Caco-2 (cell line): ENCODE measurements at regions not wholly inside any gene's neighbourhood (a gene's known extent, or its start where the extent isn't known, plus 50 kb on each side); places are given as distances from the start of the nearest gene placed in this dataset.

Source experiments
- BruUV-seq: library from RNA; stranded (reverse); fragments of 400-500 nt; replicated peaks from 2 replicates; lab custom pipeline; 2021; lab: Mats Ljungman, UMichigan
- CTCF ChIA-PET: fragments of 300-600 bp; sonication (Branson Sonifier 250); formaldehyde crosslinking; loops from one replicate; lab custom pipeline; 2022; ENCODE audit warnings: antibody characterized with exemption; lab: Charles Lee
- POLR2A ChIA-PET: fragments of 300-600 bp; sonication (Branson Sonifier 250); formaldehyde crosslinking; loops from one replicate; lab custom pipeline; 2022; ENCODE audit warnings: antibody characterized with exemption; lab: Charles Lee
- DNase-seq, 2 experiments: peaks; one replicate each; pipeline versions ENCODE4 v3.0.0 to v3.0.0-alpha.2; 2020 to 2022
- H3K27me3 ChIP-seq: replicated peaks from 2 replicates; pipeline ENCODE4 v1.6.0; 2011; ENCODE audit warnings: low read length; ENCODE audit not compliant: control insufficient read depth, insufficient read depth
- H3K36me3 ChIP-seq: 2 replicates; pipeline ENCODE4 v1.5.1; 2011; ENCODE audit warnings: low read length; ENCODE audit not compliant: control insufficient read depth, insufficient read depth
- H3K4me1 ChIP-seq: fragments of 250-450 bp; sonication (Bioruptor Pico); 2 replicates; pipeline ENCODE4 v1.5.1; 2020; ENCODE audit warnings: mild to moderate bottlenecking
- H3K4me3 ChIP-seq: 2 replicates; pipeline ENCODE4 v1.5.1; 2011; ENCODE audit warnings: low read depth, mild to moderate bottlenecking, control low read depth, low read length
- H3K9me3 ChIP-seq: fragments of 250-450 bp; sonication (Bioruptor Pico); 2 replicates; pipeline ENCODE4 v1.5.1; 2020; ENCODE audit warnings: mild to moderate bottlenecking, moderate library complexity
- H3K27ac Mint-ChIP-seq: one replicate; pipeline ENCODE4 v1.8.0; 2022; ENCODE audit warnings: mixed read lengths; ENCODE audit not compliant: unreplicated experiment
- H3K27me3 Mint-ChIP-seq: one replicate; pipeline ENCODE4 v1.8.0; 2022; ENCODE audit warnings: mixed read lengths; ENCODE audit not compliant: insufficient read depth, unreplicated experiment
- H3K36me3 Mint-ChIP-seq: one replicate; pipeline ENCODE4 v1.8.0; 2022; ENCODE audit warnings: mild to moderate bottlenecking, mixed read lengths; ENCODE audit not compliant: insufficient read depth, unreplicated experiment
- H3K4me1 Mint-ChIP-seq: one replicate; pipeline ENCODE4 v1.8.0; 2022; ENCODE audit warnings: low read depth, mixed read lengths; ENCODE audit not compliant: unreplicated experiment
- H3K4me3 Mint-ChIP-seq: one replicate; pipeline ENCODE4 v1.8.0; 2022; ENCODE audit warnings: mild to moderate bottlenecking, moderate library complexity, mixed read lengths; ENCODE audit not compliant: unreplicated experiment
- H3K9me3 Mint-ChIP-seq: one replicate; pipeline ENCODE4 v1.8.0; 2022; ENCODE audit warnings: mixed read lengths; ENCODE audit not compliant: unreplicated experiment
- intact Hi-C: fragments of 100-400 bp; cut with micrococcal nuclease; formaldehyde crosslinking; loops from one replicate; pipeline ENCODE4 v1.10.0; 2022; ENCODE audit not compliant: unreplicated experiment
- TF ChIP-seq, protein P1 (sequence below), 2 experiments: fragments of 200-600 bp in 1 of 2; IDR thresholded peaks; 1 replicate in 1 of 2; 2 replicates in 1 of 2; pipeline versions ENCODE4 v1.5.1 to v1.8.0; 2011 to 2022; ENCODE audit warnings: antibody characterized with exemption in 1 of 2, control low read depth in 1 of 2, inconsistent platforms in 1 of 2, low read depth in 1 of 2, low read length in 1 of 2, mild to moderate bottlenecking in 1 of 2, moderate library complexity in 1 of 2; ENCODE audit not compliant: insufficient read depth in 1 of 2, severe bottlenecking in 1 of 2, unreplicated experiment in 1 of 2

DNA sequence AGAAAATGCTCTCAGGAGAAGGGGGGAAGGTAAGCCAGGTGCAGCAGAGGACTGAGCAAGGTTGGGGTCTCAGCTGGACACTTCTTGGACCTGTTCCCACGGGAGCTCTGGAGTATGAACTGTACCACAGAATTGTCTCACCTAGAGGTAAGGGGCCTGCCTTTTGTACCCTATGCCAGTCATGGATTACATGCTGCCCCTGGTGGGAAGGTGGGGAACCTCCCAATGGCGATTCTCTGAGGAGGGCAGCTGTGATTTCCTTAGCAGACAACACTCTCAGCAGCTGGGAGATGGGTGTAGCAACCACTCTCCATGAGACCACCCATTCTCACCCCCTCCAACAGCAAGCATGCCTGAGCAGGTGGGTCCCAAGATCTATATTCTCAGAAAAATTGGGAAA, 329.4 kb upstream of the CTNNB1 start:
- Histone ChIP-seq H3K4me3 (no peak overlapping the region), H3K4me1 (peaks cover 33% of the 10 kb centered on the region), H3K9me3 (no peaks in the 10 kb centered on the region), H3K27me3 (no peaks in the 10 kb centered on the region), H3K36me3 (no peaks in the 10 kb centered on the region)
- H3K27ac Mint-ChIP-seq: peak overlapping the region; percentile 73
- intact Hi-C loops: no loop called here
- TF ChIP-seq, protein P1, sequence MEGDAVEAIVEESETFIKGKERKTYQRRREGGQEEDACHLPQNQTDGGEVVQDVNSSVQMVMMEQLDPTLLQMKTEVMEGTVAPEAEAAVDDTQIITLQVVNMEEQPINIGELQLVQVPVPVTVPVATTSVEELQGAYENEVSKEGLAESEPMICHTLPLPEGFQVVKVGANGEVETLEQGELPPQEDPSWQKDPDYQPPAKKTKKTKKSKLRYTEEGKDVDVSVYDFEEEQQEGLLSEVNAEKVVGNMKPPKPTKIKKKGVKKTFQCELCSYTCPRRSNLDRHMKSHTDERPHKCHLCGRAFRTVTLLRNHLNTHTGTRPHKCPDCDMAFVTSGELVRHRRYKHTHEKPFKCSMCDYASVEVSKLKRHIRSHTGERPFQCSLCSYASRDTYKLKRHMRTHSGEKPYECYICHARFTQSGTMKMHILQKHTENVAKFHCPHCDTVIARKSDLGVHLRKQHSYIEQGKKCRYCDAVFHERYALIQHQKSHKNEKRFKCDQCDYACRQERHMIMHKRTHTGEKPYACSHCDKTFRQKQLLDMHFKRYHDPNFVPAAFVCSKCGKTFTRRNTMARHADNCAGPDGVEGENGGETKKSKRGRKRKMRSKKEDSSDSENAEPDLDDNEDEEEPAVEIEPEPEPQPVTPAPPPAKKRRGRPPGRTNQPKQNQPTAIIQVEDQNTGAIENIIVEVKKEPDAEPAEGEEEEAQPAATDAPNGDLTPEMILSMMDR (IDR thresholded peaks at IDR 0.05; ENCODE audit: insufficient read depth in 1 of 2, low read depth in 1 of 2, low read length in 1 of 2, severe bottlenecking in 1 of 2, unreplicated experiment in 1 of 2): no peak
- H3K27me3 Mint-ChIP-seq: no peaks in the 10 kb centered on the region
- CTCF ChIA-PET: no interaction called here
- peaks cover 33% of the 10 kb centered on the region for H3K4me1 Mint-ChIP-seq
- POLR2A ChIA-PET: no interaction called here
- peaks cover 7% of the 10 kb centered on the region for H3K9me3 Mint-ChIP-seq
- H3K4me3 Mint-ChIP-seq: no peak overlapping the region
- no TSS peak for BruUV-seq
- no peaks in the 10 kb centered on the region for H3K36me3 Mint-ChIP-seq
- no peak for DNase-seq

DNA sequence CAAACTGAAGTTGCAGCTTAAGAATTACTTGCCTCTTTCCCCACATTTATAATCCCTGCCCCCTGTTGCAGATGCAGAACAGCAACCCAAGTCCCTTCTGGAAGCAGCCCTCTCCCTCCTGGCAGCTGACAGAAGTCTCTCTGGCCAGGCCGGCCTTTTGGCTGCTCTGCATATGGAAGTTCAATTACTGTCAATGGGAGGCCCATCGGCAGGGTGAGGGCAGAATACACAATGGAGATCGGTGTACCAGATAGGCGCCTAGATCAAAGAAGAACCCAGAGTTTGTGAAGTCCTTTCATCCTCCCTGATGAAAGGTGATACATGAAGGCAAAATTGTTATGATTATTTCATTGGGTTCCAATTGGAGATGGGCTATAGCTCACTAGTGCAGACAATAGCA, 327.9 kb upstream of the CTNNB1 start:
- Mint-ChIP-seq H3K27ac (no peak overlapping the region), H3K9me3 (peaks cover 7% of the 10 kb centered on the region)
- POLR2A ChIA-PET: no interaction called here

DNA sequence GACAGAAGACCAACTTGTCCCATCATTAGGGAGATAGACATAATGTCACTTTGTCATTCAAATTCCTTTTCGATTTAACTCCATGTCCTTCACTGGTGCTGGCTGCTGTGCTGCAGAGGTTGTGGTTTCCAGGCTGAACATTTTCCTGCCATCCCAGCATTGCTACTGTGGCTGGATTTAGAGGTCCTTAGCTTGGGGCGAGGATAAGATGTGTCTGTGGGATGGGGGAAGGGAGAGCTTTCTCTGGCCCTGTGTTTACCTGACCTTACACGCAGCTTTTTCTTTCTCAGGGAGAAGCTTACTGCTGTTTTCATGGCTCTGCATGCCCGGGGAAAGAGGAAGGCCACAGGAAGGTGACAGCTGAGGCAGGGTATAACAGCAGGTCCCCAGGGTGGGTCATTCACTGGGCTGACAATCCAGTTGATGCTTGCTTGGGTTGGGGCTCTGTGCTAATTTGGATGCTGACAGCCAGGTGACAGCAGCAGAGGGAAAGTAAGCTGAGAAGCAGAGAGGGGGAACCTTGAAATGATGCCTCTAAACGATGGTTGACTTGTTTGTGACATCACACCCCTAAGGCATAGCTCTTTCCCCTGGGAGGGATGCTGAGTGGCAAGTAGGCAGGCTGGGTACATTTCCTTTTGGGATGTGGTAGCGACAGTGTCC, 326.9 kb upstream of the CTNNB1 start:
- BruUV-seq: no TSS peak
- Mint-ChIP-seq H3K27ac (no peak overlapping the region), H3K27me3 (no peaks in the 10 kb centered on the region), H3K4me1 (peaks cover 42% of the 10 kb centered on the region), H3K36me3 (no peaks in the 10 kb centered on the region), H3K9me3 (peaks cover 7% of the 10 kb centered on the region), H3K4me3 (no peak overlapping the region)
- H3K36me3 ChIP-seq: no peaks in the 10 kb centered on the region
- ChIA-PET CTCF (no interaction called here), POLR2A (no interaction called here)
- TF ChIP-seq, protein P1 (IDR thresholded peaks at IDR 0.05; ENCODE audit: insufficient read depth in 1 of 2, low read depth in 1 of 2, low read length in 1 of 2, severe bottlenecking in 1 of 2, unreplicated experiment in 1 of 2): no peak
- no peaks in the 10 kb centered on the region for H3K27me3 ChIP-seq
- DNase-seq: no peak
- no peak overlapping the region for H3K4me3 ChIP-seq
- no peaks in the 10 kb centered on the region for H3K9me3 ChIP-seq
- intact Hi-C loops: no loop called here
- H3K4me1 ChIP-seq: peaks cover 33% of the 10 kb centered on the region

More for the DNA sequence above, 327.9 kb upstream of the CTNNB1 start:
- intact Hi-C loops: no loop called here
- H3K36me3 Mint-ChIP-seq: no peaks in the 10 kb centered on the region
- no peaks in the 10 kb centered on the region for H3K27me3 ChIP-seq
- CTCF ChIA-PET: no interaction called here
- H3K4me3 ChIP-seq: no peak overlapping the region
- H3K9me3 ChIP-seq: no peaks in the 10 kb centered on the region
- no peaks in the 10 kb centered on the region for H3K36me3 ChIP-seq
- H3K4me1 ChIP-seq: peaks cover 33% of the 10 kb centered on the region
- no TSS peak for BruUV-seq
- peak; percentile 17 to 56 for DNase-seq
- H3K27me3 Mint-ChIP-seq: no peaks in the 10 kb centered on the region
- H3K4me3 Mint-ChIP-seq: no peak overlapping the region
- TF ChIP-seq, protein P1 (IDR thresholded peaks at IDR 0.05; ENCODE audit: insufficient read depth in 1 of 2, low read depth in 1 of 2, low read length in 1 of 2, severe bottlenecking in 1 of 2, unreplicated experiment in 1 of 2): no peak
- peaks cover 38% of the 10 kb centered on the region for H3K4me1 Mint-ChIP-seq
